ENCODE measurements at regions not wholly inside any gene's neighbourhood (a gene's known extent, or its start where the extent isn't known, plus 50 kb on each side); places are given as distances from the start of the nearest gene placed in this dataset.

DNA sequence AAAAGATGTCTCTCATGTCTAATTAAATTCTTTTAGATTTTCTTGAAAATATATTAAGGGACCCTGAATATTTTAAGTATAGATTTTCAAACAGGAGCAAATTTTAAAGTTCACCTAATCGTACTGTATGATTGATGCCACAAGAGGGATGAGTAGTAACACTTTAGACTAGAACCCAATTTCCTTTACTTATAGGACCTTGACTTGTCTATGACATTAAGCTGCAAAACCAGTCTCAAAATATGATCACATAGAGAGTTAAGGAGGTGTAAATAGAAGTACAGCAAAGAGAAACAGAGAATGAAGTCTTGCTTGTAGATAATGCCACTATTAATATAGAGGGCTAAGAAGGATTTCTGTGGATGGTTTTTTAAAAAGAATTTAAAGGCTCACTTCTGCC, 312.9 kb upstream of the PRR16 start:
- TF ChIP-seq GLIS2 (tag by site-specific recombination; IDR thresholded peaks at IDR 0.05) (no peak), ZNF184 (tag by site-specific recombination; IDR thresholded peaks at IDR 0.05) (no peak), ZNF677 (tag by site-specific recombination; IDR thresholded peaks at IDR 0.05) (no peak), ZNF350 (tag by site-specific recombination; IDR thresholded peaks at IDR 0.05) (no peak), HOXD13 (CRISPR knock-in tag; IDR thresholded peaks at IDR 0.05; ENCODE audit: borderline replicate concordance) (no peak), ZNF658 (tag by site-specific recombination; IDR thresholded peaks at IDR 0.05) (no peak), ZNF571 (tag by site-specific recombination; IDR thresholded peaks at IDR 0.05) (no peak), KLF8 (tag by site-specific recombination; IDR thresholded peaks at IDR 0.05) (no peak)
- TF ChIP-seq, protein P1, sequence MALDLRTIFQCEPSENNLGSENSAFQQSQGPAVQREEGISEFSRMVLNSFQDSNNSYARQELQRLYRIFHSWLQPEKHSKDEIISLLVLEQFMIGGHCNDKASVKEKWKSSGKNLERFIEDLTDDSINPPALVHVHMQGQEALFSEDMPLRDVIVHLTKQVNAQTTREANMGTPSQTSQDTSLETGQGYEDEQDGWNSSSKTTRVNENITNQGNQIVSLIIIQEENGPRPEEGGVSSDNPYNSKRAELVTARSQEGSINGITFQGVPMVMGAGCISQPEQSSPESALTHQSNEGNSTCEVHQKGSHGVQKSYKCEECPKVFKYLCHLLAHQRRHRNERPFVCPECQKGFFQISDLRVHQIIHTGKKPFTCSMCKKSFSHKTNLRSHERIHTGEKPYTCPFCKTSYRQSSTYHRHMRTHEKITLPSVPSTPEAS (tag by site-specific recombination; IDR thresholded peaks at IDR 0.05): no peak
- TF ChIP-seq, protein P2, sequence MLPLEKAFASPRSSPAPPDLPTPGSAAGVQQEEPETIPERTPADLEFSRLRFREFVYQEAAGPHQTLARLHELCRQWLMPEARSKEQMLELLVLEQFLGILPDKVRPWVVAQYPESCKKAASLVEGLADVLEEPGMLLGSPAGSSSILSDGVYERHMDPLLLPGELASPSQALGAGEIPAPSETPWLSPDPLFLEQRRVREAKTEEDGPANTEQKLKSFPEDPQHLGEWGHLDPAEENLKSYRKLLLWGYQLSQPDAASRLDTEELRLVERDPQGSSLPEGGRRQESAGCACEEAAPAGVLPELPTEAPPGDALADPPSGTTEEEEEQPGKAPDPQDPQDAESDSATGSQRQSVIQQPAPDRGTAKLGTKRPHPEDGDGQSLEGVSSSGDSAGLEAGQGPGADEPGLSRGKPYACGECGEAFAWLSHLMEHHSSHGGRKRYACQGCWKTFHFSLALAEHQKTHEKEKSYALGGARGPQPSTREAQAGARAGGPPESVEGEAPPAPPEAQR (tag by site-specific recombination; IDR thresholded peaks at IDR 0.05): no peak
- Histone ChIP-seq H3K4me1 (ENCODE audit: control insufficient read depth, insufficient read depth, low read length) (no peaks in the 10 kb centered on the region), H3K9me3 (ENCODE audit: control insufficient read depth, insufficient read depth, low read depth, low read length) (no peaks in the 10 kb centered on the region), H3K27ac (ENCODE audit: extremely low read depth, low read depth, low read length) (no peak overlapping the region), H3K36me3 (ENCODE audit: control insufficient read depth in 2 of 2, insufficient read depth in 1 of 2, low read length in 2 of 2) (no peaks in the 10 kb centered on the region), H3K4me3 (ENCODE audit: low read depth, low read length) (no peak overlapping the region)
- POLR2A ChIA-PET: no interaction called here
- CTCF ChIA-PET: no interaction called here

DNA sequence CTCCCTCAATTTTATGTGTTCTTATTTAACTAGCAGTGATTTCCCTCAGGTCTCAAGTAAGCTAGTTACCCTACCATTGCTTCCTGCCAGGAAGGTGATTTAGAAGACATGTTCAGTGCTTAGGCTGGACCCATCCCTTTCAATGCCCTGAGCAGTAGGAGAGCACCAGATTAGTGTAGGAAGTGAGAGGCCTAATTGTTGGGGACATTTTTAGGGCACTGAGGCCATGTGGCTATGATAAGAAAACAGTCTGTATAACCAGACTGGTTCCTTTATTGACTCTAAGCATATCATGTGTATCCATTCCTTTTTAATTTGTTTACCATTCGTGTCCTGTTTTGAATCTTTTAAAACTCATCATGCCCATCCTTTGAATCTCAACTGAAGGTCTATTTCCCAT, 312.3 kb upstream of the PRR16 start:
- TF ChIP-seq ZNF837 (tag by site-specific recombination; IDR thresholded peaks at IDR 0.05) (no peak), ZBTB8A (tag by site-specific recombination; IDR thresholded peaks at IDR 0.05) (no peak), ZNF600 (tag by site-specific recombination; IDR thresholded peaks at IDR 0.05) (no peak), KLF1 (tag by site-specific recombination; IDR thresholded peaks at IDR 0.05) (no peak), MEIS1 (CRISPR knock-in tag; IDR thresholded peaks at IDR 0.05; ENCODE audit: borderline replicate concordance) (no peak), ZNF792 (tag by site-specific recombination; IDR thresholded peaks at IDR 0.05) (no peak), KLF8 (tag by site-specific recombination; IDR thresholded peaks at IDR 0.05) (no peak), ZBTB1 (tag by site-specific recombination; IDR thresholded peaks at IDR 0.05) (no peak), ZNF184 (tag by site-specific recombination; IDR thresholded peaks at IDR 0.05) (no peak), ZNF768 (tag by site-specific recombination; IDR thresholded peaks at IDR 0.05) (no peak), ZNF560 (tag by site-specific recombination; IDR thresholded peaks at IDR 0.05; ENCODE audit: borderline replicate concordance) (no peak), ZNF121 (tag by site-specific recombination; IDR thresholded peaks at IDR 0.05) (no peak), EGR2 (tag by site-specific recombination; IDR thresholded peaks at IDR 0.05; ENCODE audit: low read depth) (no peak)
- TF ChIP-seq, protein P3, sequence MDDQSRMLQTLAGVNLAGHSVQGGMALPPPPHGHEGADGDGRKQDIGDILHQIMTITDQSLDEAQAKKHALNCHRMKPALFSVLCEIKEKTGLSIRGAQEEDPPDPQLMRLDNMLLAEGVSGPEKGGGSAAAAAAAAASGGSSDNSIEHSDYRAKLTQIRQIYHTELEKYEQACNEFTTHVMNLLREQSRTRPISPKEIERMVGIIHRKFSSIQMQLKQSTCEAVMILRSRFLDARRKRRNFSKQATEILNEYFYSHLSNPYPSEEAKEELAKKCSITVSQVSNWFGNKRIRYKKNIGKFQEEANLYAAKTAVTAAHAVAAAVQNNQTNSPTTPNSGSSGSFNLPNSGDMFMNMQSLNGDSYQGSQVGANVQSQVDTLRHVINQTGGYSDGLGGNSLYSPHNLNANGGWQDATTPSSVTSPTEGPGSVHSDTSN (CRISPR knock-in tag; IDR thresholded peaks at IDR 0.05): no peak
- H3K36me3 ChIP-seq (ENCODE audit: control insufficient read depth in 2 of 2, insufficient read depth in 1 of 2, low read length in 2 of 2): no peaks in the 10 kb centered on the region
- H3K4me1 ChIP-seq (ENCODE audit: control insufficient read depth, insufficient read depth, low read length): no peaks in the 10 kb centered on the region
- ChIA-PET POLR2A (no interaction called here), CTCF (no interaction called here)
- H3K4me3 ChIP-seq (ENCODE audit: low read depth, low read length): no peak overlapping the region
- H3K9me3 ChIP-seq (ENCODE audit: control insufficient read depth, insufficient read depth, low read depth, low read length): no peaks in the 10 kb centered on the region
- H3K27ac ChIP-seq (ENCODE audit: extremely low read depth, low read depth, low read length): no peak overlapping the region

Data from HEK293 (cell line).